GM12878 (cell line): ENCODE measurements at regions not wholly inside any gene's neighbourhood (a gene's known extent, or its start where the extent isn't known, plus 50 kb on each side); places are given as distances from the start of the nearest gene placed in this dataset.

ENCODE experiments used
- ATAC-seq: fragments of 200-7000 bp; cut with Tn5 transposase; 3 replicates; pipeline ENCODE4 v1.9.1; 2020; ENCODE audit warnings: mild to moderate bottlenecking, moderate library complexity
- BruUV-seq: library from RNA; stranded (reverse); fragments of 400-500 nt; replicated peaks from 2 replicates; lab custom pipeline; 2021; lab: Mats Ljungman, UMichigan
- CTCF ChIA-PET: fragments of 300-600 bp; sonication (Branson Sonifier 250); formaldehyde crosslinking; extraction: SDS; loops from one replicate; lab custom pipeline; 2021; ENCODE audit warnings: inconsistent platforms; lab: Yijun Ruan, JAX
- POLR2A ChIA-PET: fragments of 350-600 bp; formaldehyde crosslinking; extraction: SDS; loops from one replicate; lab custom pipeline; 2021; ENCODE audit warnings: inconsistent platforms; lab: Charles Lee
- RAD21 ChIA-PET: fragments of 300-600 bp; sonication (Branson Sonifier 250); formaldehyde crosslinking; loops from one replicate; lab custom pipeline; 2023; ENCODE audit warnings: antibody characterized with exemption; ENCODE audit not compliant: unreplicated experiment; lab: Charles Lee
- SMC1A ChIA-PET: fragments of 300-600 bp; sonication (Branson Sonifier 250); formaldehyde crosslinking; loops from one replicate; lab custom pipeline; 2023; ENCODE audit not compliant: unreplicated experiment, uncharacterized antibody; lab: Charles Lee
- DNase-seq: peaks from one replicate; pipeline ENCODE4 v3.0.0-alpha.2; 2011; ENCODE audit warnings: low read depth, low spot score
- FAIRE-seq: peaks from 3 replicates; lab custom pipeline; 2011; peaks lifted over from hg19 to GRCh38; lab: Jason Lieb, UNC
- H2AFZ ChIP-seq: 2 replicates; pipeline ENCODE4 v1.6.0; 2011; ENCODE audit warnings: low read depth, low read length, control low read depth; ENCODE audit not compliant: control insufficient read depth
- H3K27ac ChIP-seq: 2 replicates; pipeline ENCODE4 v1.5.1; 2011; ENCODE audit warnings: control low read depth; ENCODE audit not compliant: control insufficient read depth, insufficient read depth
- H3K27me3 ChIP-seq, 2 experiments: replicated peaks in 1 of 2; 2 replicates each; pipeline versions ENCODE4 v1.6.0 to v1.6.1; 2011; ENCODE audit warnings: low read length in 1 of 2; ENCODE audit not compliant: control insufficient read depth in 2 of 2, insufficient read depth in 2 of 2
- H3K36me3 ChIP-seq, 2 experiments: 2 replicates each; pipeline ENCODE4 v1.5.1; 2011; ENCODE audit warnings: low read length in 1 of 2; ENCODE audit not compliant: control insufficient read depth in 2 of 2, insufficient read depth in 2 of 2
- H3K4me1 ChIP-seq: 2 replicates; pipeline ENCODE4 v1.6.1; 2011; ENCODE audit warnings: mild to moderate bottlenecking, low read length, moderate library complexity, mixed read lengths; ENCODE audit not compliant: control insufficient read depth, insufficient read depth
- H3K4me2 ChIP-seq: 2 replicates; pipeline ENCODE4 v1.6.0; 2011; ENCODE audit warnings: control low read depth; ENCODE audit not compliant: control insufficient read depth, insufficient read depth
- H3K4me3 ChIP-seq: fragments of 200-600 bp; sonication (generic); 2 replicates; pipeline ENCODE4 v1.5.1; 2016
- H3K79me2 ChIP-seq: 2 replicates; pipeline ENCODE4 v1.6.0; 2011; ENCODE audit warnings: low read length; ENCODE audit not compliant: control insufficient read depth, insufficient read depth
- H3K9ac ChIP-seq: 2 replicates; pipeline ENCODE4 v1.8.0; 2011; ENCODE audit warnings: low read length, control low read depth, mixed read lengths; ENCODE audit not compliant: control insufficient read depth, insufficient read depth
- H3K9me3 ChIP-seq: replicated peaks from 3 replicates; pipeline ENCODE4 v1.5.1; 2011; ENCODE audit warnings: mild to moderate bottlenecking, low read length; ENCODE audit not compliant: control insufficient read depth, insufficient read depth
- H4K20me1 ChIP-seq: 2 replicates; pipeline ENCODE4 v1.6.0; 2011; ENCODE audit not compliant: control insufficient read depth, insufficient read depth
- ATF7 ChIP-seq: fragments of 450-650 bp; IDR thresholded peaks from 2 replicates; pipeline ENCODE4 v1.6.1; 2016; ENCODE audit warnings: low read depth, mild to moderate bottlenecking
- BRCA1 ChIP-seq: IDR thresholded peaks from 2 replicates; pipeline ENCODE4 v1.6.1; 2011; ENCODE audit warnings: low read depth, low read length, improper control_type of control experiment
- CEBPB ChIP-seq, 2 experiments: fragments of 150-350 bp in 1 of 2; IDR thresholded peaks; 2 replicates each; pipeline ENCODE4 v1.6.1; 2012 to 2014; ENCODE audit warnings: low read depth in 2 of 2, low read length in 2 of 2, borderline replicate concordance in 1 of 2, inconsistent platforms in 1 of 2
- SMAD1 ChIP-seq: fragments of 450-650 bp; IDR thresholded peaks from 2 replicates; pipeline ENCODE4 v1.6.1; 2018; ENCODE audit warnings: mild to moderate bottlenecking, low read depth; ENCODE audit not compliant: partially characterized antibody
- SUPT20H ChIP-seq: IDR thresholded peaks from 2 replicates; pipeline ENCODE4 v1.6.1; 2011; ENCODE audit warnings: low read depth, mild to moderate bottlenecking, low read length, moderate library complexity, borderline replicate concordance; ENCODE audit not compliant: control insufficient read depth
- ZSCAN29 ChIP-seq: fragments of 450-650 bp; IDR thresholded peaks from 2 replicates; pipeline ENCODE4 v1.6.1; 2017; ENCODE audit warnings: mild to moderate bottlenecking, moderate library complexity
- WGBS: methylation state at CpG from one replicate; pipeline ENCODE4 v1.1.6; 2016; ENCODE audit warnings: low lambda C conversion rate; ENCODE audit not compliant: insufficient replicate concordance, insufficient coverage; ENCODE audit errors: missing lambda C conversion rate; 5-methylcytosine and 5-hydroxymethylcytosine counted together
- in situ Hi-C: fragments of 300-500 bp; cut with MboI; formaldehyde crosslinking; loops from 9 replicates; pipeline ENCODE4 v1.14.3; 2018; ENCODE audit warnings: mixed read lengths
- intact Hi-C: fragments of 100-400 bp; cut with micrococcal nuclease; formaldehyde crosslinking; loops from one replicate; pipeline ENCODE4 v1.14.2; 2022; ENCODE audit not compliant: unreplicated experiment
- TF ChIP-seq, protein P1 (sequence below): fragments of 450-650 bp; formaldehyde crosslinking; IDR thresholded peaks from 2 replicates; pipeline ENCODE4 v1.5.0; 2022; ENCODE audit warnings: mild to moderate bottlenecking, missing genetic modification characterization
- TF ChIP-seq, protein P2 (sequence below): fragments of 450-650 bp; formaldehyde crosslinking; IDR thresholded peaks from 2 replicates; pipeline ENCODE4 v1.4.0; 2020; ENCODE audit warnings: mild to moderate bottlenecking, moderate library complexity
- TF ChIP-seq, protein P3 (sequence below): fragments of 450-650 bp; IDR thresholded peaks from 2 replicates; pipeline ENCODE4 v1.6.1; 2017; ENCODE audit warnings: mild to moderate bottlenecking

DNA sequence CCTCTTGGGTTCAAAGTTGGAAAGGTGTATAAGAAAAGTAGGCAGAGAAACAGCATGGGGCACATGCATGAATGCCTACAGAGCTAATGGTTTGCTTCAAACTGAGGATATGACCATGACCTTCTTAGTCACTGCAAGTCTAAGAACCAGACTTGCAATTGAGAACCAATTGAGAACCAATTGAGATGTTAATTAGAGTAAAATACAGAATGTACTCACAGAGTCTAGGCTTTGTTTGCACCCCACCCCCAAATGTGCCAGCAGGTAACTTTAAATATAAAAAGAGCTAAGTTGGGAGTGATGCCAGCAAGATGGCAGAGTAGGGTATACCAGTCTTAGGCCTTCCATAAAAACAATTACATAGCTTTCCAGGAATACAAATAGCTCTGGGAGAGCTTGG is 227.3 kb upstream of the ALG10 start:
- intact Hi-C loops = no loop called here
- ATAC-seq = no peak
- Histone ChIP-seq H3K27me3 (no peaks in the 10 kb centered on the region), H3K4me3 (no peak overlapping the region), H3K79me2 (no peaks in the 10 kb centered on the region), H3K36me3 (no peaks in the 10 kb centered on the region), H3K4me2 (no peak overlapping the region), H3K9me3 (no peaks in the 10 kb centered on the region), H2AFZ (no peak overlapping the region), H3K4me1 (no peaks in the 10 kb centered on the region), H3K27ac (no peak overlapping the region), H3K9ac (no peak overlapping the region)
- POLR2A ChIA-PET = no interaction called here
- RAD21 ChIA-PET = no interaction called here
- DNase-seq = no peak
- in situ Hi-C loops = no loop called here
- CTCF ChIA-PET = no interaction called here
- no peak for FAIRE-seq
- SMC1A ChIA-PET = no interaction called here
- TF ChIP-seq ATF7 (no peak), BRCA1 (no peak)
- TF ChIP-seq, protein P1, sequence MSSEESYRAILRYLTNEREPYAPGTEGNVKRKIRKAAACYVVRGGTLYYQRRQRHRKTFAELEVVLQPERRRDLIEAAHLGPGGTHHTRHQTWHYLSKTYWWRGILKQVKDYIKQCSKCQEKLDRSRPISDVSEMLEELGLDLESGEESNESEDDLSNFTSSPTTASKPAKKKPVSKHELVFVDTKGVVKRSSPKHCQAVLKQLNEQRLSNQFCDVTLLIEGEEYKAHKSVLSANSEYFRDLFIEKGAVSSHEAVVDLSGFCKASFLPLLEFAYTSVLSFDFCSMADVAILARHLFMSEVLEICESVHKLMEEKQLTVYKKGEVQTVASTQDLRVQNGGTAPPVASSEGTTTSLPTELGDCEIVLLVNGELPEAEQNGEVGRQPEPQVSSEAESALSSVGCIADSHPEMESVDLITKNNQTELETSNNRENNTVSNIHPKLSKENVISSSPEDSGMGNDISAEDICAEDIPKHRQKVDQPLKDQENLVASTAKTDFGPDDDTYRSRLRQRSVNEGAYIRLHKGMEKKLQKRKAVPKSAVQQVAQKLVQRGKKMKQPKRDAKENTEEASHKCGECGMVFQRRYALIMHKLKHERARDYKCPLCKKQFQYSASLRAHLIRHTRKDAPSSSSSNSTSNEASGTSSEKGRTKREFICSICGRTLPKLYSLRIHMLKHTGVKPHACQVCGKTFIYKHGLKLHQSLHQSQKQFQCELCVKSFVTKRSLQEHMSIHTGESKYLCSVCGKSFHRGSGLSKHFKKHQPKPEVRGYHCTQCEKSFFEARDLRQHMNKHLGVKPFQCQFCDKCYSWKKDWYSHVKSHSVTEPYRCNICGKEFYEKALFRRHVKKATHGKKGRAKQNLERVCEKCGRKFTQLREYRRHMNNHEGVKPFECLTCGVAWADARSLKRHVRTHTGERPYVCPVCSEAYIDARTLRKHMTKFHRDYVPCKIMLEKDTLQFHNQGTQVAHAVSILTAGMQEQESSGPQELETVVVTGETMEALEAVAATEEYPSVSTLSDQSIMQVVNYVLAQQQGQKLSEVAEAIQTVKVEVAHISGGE (CRISPR knock-in tag) = no peak
- TF ChIP-seq, all 136 proteins: peak for 0
- H4K20me1 ChIP-seq = no peaks in the 10 kb centered on the region
- no TSS peak for BruUV-seq

DNA sequence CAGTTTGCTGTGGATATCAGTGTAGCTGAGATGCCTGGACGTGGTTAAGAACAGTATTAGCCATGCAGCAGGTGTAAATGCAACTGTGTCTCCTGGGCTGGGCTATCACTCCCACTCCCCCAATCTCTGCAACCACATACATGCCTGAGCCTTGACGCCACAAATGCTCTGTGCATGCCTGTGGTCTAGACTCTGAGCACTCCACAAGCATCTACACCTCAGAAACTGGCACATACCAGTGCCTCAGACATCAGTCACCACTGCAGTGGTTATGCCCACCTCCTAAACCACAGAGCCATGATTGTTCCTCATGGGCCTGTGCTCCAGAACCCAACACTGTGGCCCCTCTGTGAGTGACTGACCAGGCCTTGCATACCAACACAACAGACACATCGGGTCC is 226.8 kb upstream of the ALG10 start:
- ChIA-PET CTCF (no interaction called here), SMC1A (no interaction called here), RAD21 (no interaction called here), POLR2A (no interaction called here)
- Histone ChIP-seq H3K27ac (no peak overlapping the region), H2AFZ (no peak overlapping the region), H3K4me3 (no peak overlapping the region), H3K4me2 (no peak overlapping the region), H3K4me1 (no peaks in the 10 kb centered on the region), H3K36me3 (no peaks in the 10 kb centered on the region), H3K9ac (no peak overlapping the region), H3K9me3 (no peaks in the 10 kb centered on the region), H4K20me1 (no peaks in the 10 kb centered on the region), H3K27me3 (no peaks in the 10 kb centered on the region), H3K79me2 (no peaks in the 10 kb centered on the region)
- DNase-seq (no peak), FAIRE-seq (no peak), ATAC-seq (no peak)
- 3% methylated on average over 3 of the region's 3 CpGs for WGBS
- in situ Hi-C loops (no loop called here), intact Hi-C loops (no loop called here)
- no TSS peak for BruUV-seq
- TF ChIP-seq ZSCAN29 = no peak
- TF ChIP-seq, protein P2, sequence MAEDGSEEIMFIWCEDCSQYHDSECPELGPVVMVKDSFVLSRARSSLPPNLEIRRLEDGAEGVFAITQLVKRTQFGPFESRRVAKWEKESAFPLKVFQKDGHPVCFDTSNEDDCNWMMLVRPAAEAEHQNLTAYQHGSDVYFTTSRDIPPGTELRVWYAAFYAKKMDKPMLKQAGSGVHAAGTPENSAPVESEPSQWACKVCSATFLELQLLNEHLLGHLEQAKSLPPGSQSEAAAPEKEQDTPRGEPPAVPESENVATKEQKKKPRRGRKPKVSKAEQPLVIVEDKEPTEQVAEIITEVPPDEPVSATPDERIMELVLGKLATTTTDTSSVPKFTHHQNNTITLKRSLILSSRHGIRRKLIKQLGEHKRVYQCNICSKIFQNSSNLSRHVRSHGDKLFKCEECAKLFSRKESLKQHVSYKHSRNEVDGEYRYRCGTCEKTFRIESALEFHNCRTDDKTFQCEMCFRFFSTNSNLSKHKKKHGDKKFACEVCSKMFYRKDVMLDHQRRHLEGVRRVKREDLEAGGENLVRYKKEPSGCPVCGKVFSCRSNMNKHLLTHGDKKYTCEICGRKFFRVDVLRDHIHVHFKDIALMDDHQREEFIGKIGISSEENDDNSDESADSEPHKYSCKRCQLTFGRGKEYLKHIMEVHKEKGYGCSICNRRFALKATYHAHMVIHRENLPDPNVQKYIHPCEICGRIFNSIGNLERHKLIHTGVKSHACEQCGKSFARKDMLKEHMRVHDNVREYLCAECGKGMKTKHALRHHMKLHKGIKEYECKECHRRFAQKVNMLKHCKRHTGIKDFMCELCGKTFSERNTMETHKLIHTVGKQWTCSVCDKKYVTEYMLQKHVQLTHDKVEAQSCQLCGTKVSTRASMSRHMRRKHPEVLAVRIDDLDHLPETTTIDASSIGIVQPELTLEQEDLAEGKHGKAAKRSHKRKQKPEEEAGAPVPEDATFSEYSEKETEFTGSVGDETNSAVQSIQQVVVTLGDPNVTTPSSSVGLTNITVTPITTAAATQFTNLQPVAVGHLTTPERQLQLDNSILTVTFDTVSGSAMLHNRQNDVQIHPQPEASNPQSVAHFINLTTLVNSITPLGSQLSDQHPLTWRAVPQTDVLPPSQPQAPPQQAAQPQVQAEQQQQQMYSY = no peak
- TF ChIP-seq, protein P3, sequence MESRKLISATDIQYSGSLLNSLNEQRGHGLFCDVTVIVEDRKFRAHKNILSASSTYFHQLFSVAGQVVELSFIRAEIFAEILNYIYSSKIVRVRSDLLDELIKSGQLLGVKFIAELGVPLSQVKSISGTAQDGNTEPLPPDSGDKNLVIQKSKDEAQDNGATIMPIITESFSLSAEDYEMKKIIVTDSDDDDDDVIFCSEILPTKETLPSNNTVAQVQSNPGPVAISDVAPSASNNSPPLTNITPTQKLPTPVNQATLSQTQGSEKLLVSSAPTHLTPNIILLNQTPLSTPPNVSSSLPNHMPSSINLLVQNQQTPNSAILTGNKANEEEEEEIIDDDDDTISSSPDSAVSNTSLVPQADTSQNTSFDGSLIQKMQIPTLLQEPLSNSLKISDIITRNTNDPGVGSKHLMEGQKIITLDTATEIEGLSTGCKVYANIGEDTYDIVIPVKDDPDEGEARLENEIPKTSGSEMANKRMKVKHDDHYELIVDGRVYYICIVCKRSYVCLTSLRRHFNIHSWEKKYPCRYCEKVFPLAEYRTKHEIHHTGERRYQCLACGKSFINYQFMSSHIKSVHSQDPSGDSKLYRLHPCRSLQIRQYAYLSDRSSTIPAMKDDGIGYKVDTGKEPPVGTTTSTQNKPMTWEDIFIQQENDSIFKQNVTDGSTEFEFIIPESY = no peak
- TF ChIP-seq SMAD1 = no peak
- no peak for TF ChIP-seq CEBPB (IDR thresholded peaks at IDR 0.05; ENCODE audit: borderline replicate concordance in 1 of 2, low read depth in 2 of 2, low read length in 2 of 2)
- no peak for TF ChIP-seq SUPT20H
